ENCODE measurements at regions not wholly inside any gene's neighbourhood (a gene's known extent, or its start where the extent isn't known, plus 50 kb on each side); places are given as distances from the start of the nearest gene placed in this dataset.
A peak's percentile ranks its signal among the peaks of the same experiment; 100 is the strongest.
"Not testable (repeated sequence)": the region's sequence is repeated elsewhere in the genome, so short reads cannot be mapped to it uniquely, and the experiment has no call there.

GRCh38 chr7:23938215-23938614 lies 228.2 kb downstream of the STK31 start:
- no peak for DNase-seq (ENCODE audit: low read depth in 2 of 2)

- no peak for DNase-seq (ENCODE audit: low read depth in 2 of 2)
Observed at GRCh38 chr7:23938937-23939552, 229.0 kb downstream of the STK31 start.

- not testable (repeated sequence) for DNase-seq (ENCODE audit: low read depth in 2 of 2)
Observed at GRCh38 chr7:23939747-23940146, 229.7 kb downstream of the STK31 start.

- no peak for DNase-seq (ENCODE audit: low read depth in 2 of 2)
Observed at GRCh38 chr7:23941551-23941950, 231.5 kb downstream of the STK31 start.

- no peak for DNase-seq (ENCODE audit: low read depth in 2 of 2)
Observed at GRCh38 chr7:23942032-23942431, 232.0 kb downstream of the STK31 start.

- no peak for DNase-seq (ENCODE audit: low read depth in 2 of 2)
Observed at GRCh38 chr7:23944131-23944530, 234.1 kb downstream of the STK31 start.

- no peak for DNase-seq (ENCODE audit: low read depth in 2 of 2)
Observed at GRCh38 chr7:23945472-23945871, 235.5 kb downstream of the STK31 start.

- no peak for DNase-seq (ENCODE audit: low read depth in 2 of 2)
Observed at GRCh38 chr7:23955145-23955544, 245.1 kb downstream of the STK31 start.

GRCh38 chr7:23955600-23956149 lies 245.7 kb downstream of the STK31 start:
- no peak for DNase-seq (ENCODE audit: low read depth in 2 of 2)

- no peak for DNase-seq (ENCODE audit: low read depth in 2 of 2)
Observed at GRCh38 chr7:23956772-23957576, 247.0 kb downstream of the STK31 start.

GRCh38 chr7:23959821-23960220 lies 249.8 kb downstream of the STK31 start:
- no peak for DNase-seq (ENCODE audit: low read depth in 2 of 2)

- DNase-seq (ENCODE audit: low read depth in 2 of 2), result no peak
Observed at GRCh38 chr7:23960361-23960760, 250.3 kb downstream of the STK31 start.

- no peak for DNase-seq (ENCODE audit: low read depth in 2 of 2)
Observed at GRCh38 chr7:23963461-23964165, 253.6 kb downstream of the STK31 start.

GRCh38 chr7:23964715-23965114 lies 254.7 kb downstream of the STK31 start:
- no peak for DNase-seq (ENCODE audit: low read depth in 2 of 2)

- DNase-seq (ENCODE audit: low read depth in 2 of 2), result no peak
Observed at GRCh38 chr7:23965296-23965695, 255.3 kb downstream of the STK31 start.

GRCh38 chr7:23966941-23967340 lies 256.9 kb downstream of the STK31 start:
- no peak for DNase-seq (ENCODE audit: low read depth in 2 of 2)

GRCh38 chr7:23967949-23968599 lies 258.1 kb downstream of the STK31 start:
- peak; percentile 2 to 4 for DNase-seq (ENCODE audit: low read depth in 2 of 2)

GRCh38 chr7:23968791-23969190 lies 258.8 kb downstream of the STK31 start:
- no peak for DNase-seq (ENCODE audit: low read depth in 2 of 2)

GRCh38 chr7:23969443-23969842 lies 259.4 kb downstream of the STK31 start:
- DNase-seq (ENCODE audit: low read depth in 2 of 2), result no peak

GRCh38 chr7:23970193-23970592 lies 260.2 kb downstream of the STK31 start:
- no peak for DNase-seq (ENCODE audit: low read depth in 2 of 2)

GRCh38 chr7:23971031-23971430 lies 261.0 kb downstream of the STK31 start:
- DNase-seq (ENCODE audit: low read depth in 2 of 2), result no peak

- DNase-seq (ENCODE audit: low read depth in 2 of 2), result no peak
Observed at GRCh38 chr7:23972057-23972456, 262.0 kb downstream of the STK31 start.

Data from stimulated activated CD4-positive, alpha-beta T cell treated with anti-CD3 and anti-CD28 coated beads, Interleukin-15, amount 100 ng/mL, for 48 hours (primary cell).